ENCODE measurements at regions not wholly inside any gene's neighbourhood (a gene's known extent, or its start where the extent isn't known, plus 50 kb on each side); places are given as distances from the start of the nearest gene placed in this dataset.

GRCh38 chr6:167485186-167485978, 160.5 kb downstream of the TTLL2 start:
- Histone ChIP-seq H3K36me3 (no peaks in the 10 kb centered on the region), H3K27ac (replicated peaks) (no peak overlapping the region), H3K9me3 (replicated peaks) (no peaks in the 10 kb centered on the region), H3K27me3 (ENCODE audit: low read depth) (peaks cover under 1% of the 10 kb centered on the region), H3K4me1 (peaks cover 8% of the 10 kb centered on the region), H3K4me3 (no peak overlapping the region)
- TF ChIP-seq CTCF (IDR thresholded peaks at IDR 0.05; ENCODE audit: borderline replicate concordance): peak; percentile 75
- DNase-seq: no peak
- intact Hi-C loops (cut with micrococcal nuclease): no loop called here

GRCh38 chr6:167487749-167488664, 163.1 kb downstream of the TTLL2 start:
- Histone ChIP-seq H3K4me1 (peaks cover 17% of the 10 kb centered on the region), H3K27me3 (ENCODE audit: low read depth) (no peaks in the 10 kb centered on the region), H3K36me3 (no peaks in the 10 kb centered on the region), H3K4me3 (no peak overlapping the region), H3K27ac (replicated peaks) (no peak overlapping the region), H3K9me3 (replicated peaks) (no peaks in the 10 kb centered on the region)
- DNase-seq: no peak
- intact Hi-C loops (cut with micrococcal nuclease): loop anchor here (2.0 kb wide), 1 partner anchor 411 kb away; no protein-coding TSS in a partner anchor
- no peak for TF ChIP-seq CTCF (IDR thresholded peaks at IDR 0.05; ENCODE audit: borderline replicate concordance)

GRCh38 chr6:167491438-167492099, 166.7 kb downstream of the TTLL2 start:
- no peak for TF ChIP-seq CTCF (IDR thresholded peaks at IDR 0.05; ENCODE audit: borderline replicate concordance)
- Histone ChIP-seq H3K27me3 (ENCODE audit: low read depth) (no peaks in the 10 kb centered on the region), H3K4me3 (no peak overlapping the region), H3K27ac (replicated peaks) (peak overlapping the region; percentile 36), H3K9me3 (replicated peaks) (no peaks in the 10 kb centered on the region), H3K36me3 (no peaks in the 10 kb centered on the region), H3K4me1 (peaks cover 33% of the 10 kb centered on the region)
- DNase-seq: no peak
- intact Hi-C loops (cut with micrococcal nuclease): no loop called here

GRCh38 chr6:167492100-167492449, 167.2 kb downstream of the TTLL2 start:
- no peaks in the 10 kb centered on the region for H3K36me3 ChIP-seq
- peaks cover 33% of the 10 kb centered on the region for H3K4me1 ChIP-seq
- intact Hi-C loops (cut with micrococcal nuclease): no loop called here
- no peaks in the 10 kb centered on the region for H3K27me3 ChIP-seq (ENCODE audit: low read depth)
- H3K4me3 ChIP-seq: no peak overlapping the region
- TF ChIP-seq CTCF (IDR thresholded peaks at IDR 0.05; ENCODE audit: borderline replicate concordance): no peak
- H3K9me3 ChIP-seq (replicated peaks): no peaks in the 10 kb centered on the region
- DNase-seq: peak; percentile 43
- H3K27ac ChIP-seq (replicated peaks): peak overlapping the region; percentile 36

GRCh38 chr6:167493310-167493709, 168.4 kb downstream of the TTLL2 start:
- no peaks in the 10 kb centered on the region for H3K27me3 ChIP-seq (ENCODE audit: low read depth)
- H3K9me3 ChIP-seq (replicated peaks): no peaks in the 10 kb centered on the region
- H3K36me3 ChIP-seq: no peaks in the 10 kb centered on the region
- intact Hi-C loops (cut with micrococcal nuclease): no loop called here
- no peak for DNase-seq
- no peak overlapping the region for H3K27ac ChIP-seq (replicated peaks)
- H3K4me3 ChIP-seq: no peak overlapping the region
- H3K4me1 ChIP-seq: peaks cover 33% of the 10 kb centered on the region
- TF ChIP-seq CTCF (IDR thresholded peaks at IDR 0.05; ENCODE audit: borderline replicate concordance): no peak

All from left ventricle myocardium inferior (tissue), 1 donor.